ENCODE measurements at regions not wholly inside any gene's neighbourhood (a gene's known extent, or its start where the extent isn't known, plus 50 kb on each side); places are given as distances from the start of the nearest gene placed in this dataset.
"Not testable (repeated sequence)": the region's sequence is repeated elsewhere in the genome, so short reads cannot be mapped to it uniquely, and the experiment has no call there.

DNA sequence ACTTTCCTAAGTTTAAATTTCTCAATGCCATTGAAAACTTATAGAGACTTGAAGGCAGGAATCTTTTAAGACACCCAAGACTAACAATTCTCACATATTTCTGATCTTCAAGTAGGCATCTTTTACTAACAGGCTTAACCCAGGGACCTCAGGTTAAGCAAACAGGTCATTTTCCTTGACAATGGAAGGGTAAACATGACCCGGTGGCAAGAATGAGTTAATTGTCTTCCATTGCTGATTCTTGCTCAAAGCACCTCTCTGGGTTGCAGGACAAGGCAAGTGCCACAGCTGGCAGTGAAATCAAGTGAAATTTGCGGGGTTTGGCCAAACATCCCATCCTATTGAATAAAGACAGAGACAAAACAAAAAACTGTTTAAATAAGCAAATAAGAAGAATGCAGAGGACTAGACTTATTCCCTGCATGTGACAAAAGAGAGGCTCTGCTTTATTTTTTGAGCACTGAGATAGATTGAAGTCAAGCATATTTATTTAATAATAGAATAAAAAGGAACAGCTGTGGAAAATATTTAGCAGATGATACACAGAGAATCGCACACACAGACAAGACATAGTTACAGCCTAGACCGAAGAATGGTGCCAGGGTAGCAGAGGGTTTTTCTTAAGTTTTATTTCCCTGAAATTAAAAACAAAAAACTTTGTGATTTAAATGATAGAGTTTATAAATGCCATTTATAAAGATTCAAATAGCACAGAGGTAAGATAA, 56.0 kb upstream of the MITF start:
- H4K20me1 ChIP-seq (ENCODE audit: insufficient read depth, low read length), result no peaks in the 10 kb centered on the region
- no peak overlapping the region for H2AFZ ChIP-seq (ENCODE audit: insufficient read depth, low read depth, low read length, poor library complexity, severe bottlenecking)
- no peak overlapping the region for H3K4me3 ChIP-seq (replicated peaks in 1 of 3; ENCODE audit: low read depth in 2 of 3, low read length in 3 of 3)
- H3K9ac ChIP-seq (ENCODE audit: insufficient read depth, low read length, poor library complexity, severe bottlenecking), result no peak overlapping the region
- peaks cover 3 to 4% (median 4%) of the 10 kb centered on the region in 3 donors for H3K27me3 Mint-ChIP-seq (ENCODE audit: low read depth in 3 of 3)
- peaks cover 7% of the 10 kb centered on the region for H3K4me1 Mint-ChIP-seq
- peaks cover under 1% of the 10 kb centered on the region in 2 donors for H3K4me1 ChIP-seq (ENCODE audit: control insufficient read depth in 1 of 2, insufficient read depth in 2 of 2, low read length in 2 of 2)
- H3K36me3 ChIP-seq (replicated peaks in 1 of 2; ENCODE audit: control insufficient read depth in 1 of 2, insufficient read depth in 2 of 2, low read length in 2 of 2), result no peaks in the 10 kb centered on the region
- intact Hi-C loops (cut with micrococcal nuclease), result no loop called here
- peaks cover 0 to 1% (median 0%) of the 10 kb centered on the region in 7 donors for H3K9me3 Mint-ChIP-seq
- no peak overlapping the region for H3K27ac Mint-ChIP-seq
- no peak overlapping the region for H3K27ac ChIP-seq (ENCODE audit: low read depth in 1 of 2, low read length in 2 of 2)
- DNase-seq, result no peak
- TF ChIP-seq, protein P1, sequence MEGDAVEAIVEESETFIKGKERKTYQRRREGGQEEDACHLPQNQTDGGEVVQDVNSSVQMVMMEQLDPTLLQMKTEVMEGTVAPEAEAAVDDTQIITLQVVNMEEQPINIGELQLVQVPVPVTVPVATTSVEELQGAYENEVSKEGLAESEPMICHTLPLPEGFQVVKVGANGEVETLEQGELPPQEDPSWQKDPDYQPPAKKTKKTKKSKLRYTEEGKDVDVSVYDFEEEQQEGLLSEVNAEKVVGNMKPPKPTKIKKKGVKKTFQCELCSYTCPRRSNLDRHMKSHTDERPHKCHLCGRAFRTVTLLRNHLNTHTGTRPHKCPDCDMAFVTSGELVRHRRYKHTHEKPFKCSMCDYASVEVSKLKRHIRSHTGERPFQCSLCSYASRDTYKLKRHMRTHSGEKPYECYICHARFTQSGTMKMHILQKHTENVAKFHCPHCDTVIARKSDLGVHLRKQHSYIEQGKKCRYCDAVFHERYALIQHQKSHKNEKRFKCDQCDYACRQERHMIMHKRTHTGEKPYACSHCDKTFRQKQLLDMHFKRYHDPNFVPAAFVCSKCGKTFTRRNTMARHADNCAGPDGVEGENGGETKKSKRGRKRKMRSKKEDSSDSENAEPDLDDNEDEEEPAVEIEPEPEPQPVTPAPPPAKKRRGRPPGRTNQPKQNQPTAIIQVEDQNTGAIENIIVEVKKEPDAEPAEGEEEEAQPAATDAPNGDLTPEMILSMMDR (IDR thresholded peaks at IDR 0.05), result no peak
- H3K9me3 ChIP-seq (replicated peaks in 1 of 2; ENCODE audit: control insufficient read depth in 1 of 2, insufficient read depth in 1 of 2, low read length in 2 of 2), result no peaks in the 10 kb centered on the region
- 100% methylated on average over 1 of the region's 4 CpGs for WGBS (ENCODE audit: insufficient coverage)
- no peak overlapping the region for H3K4me3 Mint-ChIP-seq
- H3K4me2 ChIP-seq (replicated peaks; ENCODE audit: extremely low read depth, low read length, poor library complexity, severe bottlenecking), result no peak overlapping the region
- H3K27me3 ChIP-seq (ENCODE audit: control insufficient read depth in 2 of 2, insufficient read depth in 2 of 2, low read length in 2 of 2), result no peaks in the 10 kb centered on the region
- H3K79me2 ChIP-seq (ENCODE audit: insufficient read depth, low read length), result no peaks in the 10 kb centered on the region
- H3K36me3 Mint-ChIP-seq, result no peaks in the 10 kb centered on the region

DNA sequence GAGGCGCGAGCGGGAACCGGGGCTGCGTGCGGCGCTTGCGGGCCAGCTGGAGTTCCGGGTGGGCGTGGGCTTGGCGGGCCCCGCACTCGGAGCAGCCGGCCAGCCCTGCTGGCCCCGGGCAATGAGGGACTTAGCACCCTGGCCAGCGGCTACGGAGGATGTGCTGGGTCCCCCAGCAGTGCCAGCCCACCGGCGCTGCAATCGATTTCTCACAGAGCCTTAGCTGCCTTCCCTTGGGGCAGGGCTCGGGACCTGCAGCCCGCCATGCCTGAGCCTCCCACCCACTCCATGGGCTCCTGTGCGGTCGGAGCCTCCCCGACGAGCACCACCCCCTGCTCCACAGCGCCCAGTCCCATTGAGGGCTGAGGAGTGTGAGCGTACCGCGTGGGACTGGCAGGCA, 61.8 kb upstream of the MITF start:
- H3K9me3 ChIP-seq (replicated peaks in 1 of 2; ENCODE audit: control insufficient read depth in 1 of 2, insufficient read depth in 1 of 2, low read length in 2 of 2); H3K27me3 Mint-ChIP-seq (ENCODE audit: low read depth in 3 of 3); H3K27ac Mint-ChIP-seq; H3K4me1 Mint-ChIP-seq; H3K9me3 Mint-ChIP-seq; H3K27ac ChIP-seq (ENCODE audit: low read depth in 1 of 2, low read length in 2 of 2); H3K4me1 ChIP-seq (ENCODE audit: control insufficient read depth in 1 of 2, insufficient read depth in 2 of 2, low read length in 2 of 2); H3K36me3 Mint-ChIP-seq; H4K20me1 ChIP-seq (ENCODE audit: insufficient read depth, low read length); H3K4me3 Mint-ChIP-seq; H3K79me2 ChIP-seq (ENCODE audit: insufficient read depth, low read length); H3K4me3 ChIP-seq (replicated peaks in 1 of 3; ENCODE audit: low read depth in 2 of 3, low read length in 3 of 3); H3K9ac ChIP-seq (ENCODE audit: insufficient read depth, low read length, poor library complexity, severe bottlenecking); H3K36me3 ChIP-seq (replicated peaks in 1 of 2; ENCODE audit: control insufficient read depth in 1 of 2, insufficient read depth in 2 of 2, low read length in 2 of 2); DNase-seq; H3K4me2 ChIP-seq (replicated peaks; ENCODE audit: extremely low read depth, low read length, poor library complexity, severe bottlenecking); H3K27me3 ChIP-seq (ENCODE audit: control insufficient read depth in 2 of 2, insufficient read depth in 2 of 2, low read length in 2 of 2); H2AFZ ChIP-seq (ENCODE audit: insufficient read depth, low read depth, low read length, poor library complexity, severe bottlenecking); intact Hi-C loops (cut with micrococcal nuclease): not testable (repeated sequence)
- WGBS (ENCODE audit: insufficient coverage), result 100% methylated on average over 11 of the region's 30 CpGs

All from CD14-positive monocyte (primary cell).